A673 (cell line): ENCODE measurements at regions not wholly inside any gene's neighbourhood (a gene's known extent, or its start where the extent isn't known, plus 50 kb on each side); places are given as distances from the start of the nearest gene placed in this dataset.

Experiments
- BruUV-seq: library from RNA; stranded (reverse); fragments of 400-500 nt; replicated peaks from 2 replicates; lab custom pipeline; 2021; lab: Mats Ljungman, UMichigan
- CTCF ChIA-PET: fragments of 300-600 bp; sonication (Branson Sonifier 250); formaldehyde crosslinking; loops from one replicate; lab custom pipeline; 2022; ENCODE audit warnings: antibody characterized with exemption; lab: Charles Lee
- POLR2A ChIA-PET: fragments of 300-600 bp; sonication (Branson Sonifier 250); formaldehyde crosslinking; loops from one replicate; lab custom pipeline; 2022; ENCODE audit warnings: antibody characterized with exemption; ENCODE audit not compliant: low non-redundant PET; lab: Charles Lee
- DNase-seq: peaks from one replicate; pipeline ENCODE4 v3.0.0-alpha.2; 2015; ENCODE audit warnings: low spot score
- H3K27ac ChIP-seq: fragments of 200-600 bp; sonication (generic); 2 replicates; pipeline ENCODE4 v1.5.1; 2016; ENCODE audit warnings: mixed run types, low read depth, mild to moderate bottlenecking, mixed read lengths, antibody characterized with exemption, low read length; ENCODE audit not compliant: poor library complexity, severe bottlenecking
- H3K27me3 ChIP-seq: fragments of 200-600 bp; sonication (generic); replicated peaks from 2 replicates; pipeline ENCODE4 v1.6.1; 2017; ENCODE audit warnings: mixed run types, low read depth, mild to moderate bottlenecking, mixed read lengths, antibody characterized with exemption, low read length; ENCODE audit not compliant: insufficient read depth, poor library complexity
- H3K36me3 ChIP-seq: fragments of 200-600 bp; sonication (generic); 2 replicates; pipeline ENCODE4 v1.6.1; 2016; ENCODE audit warnings: mixed run types, mild to moderate bottlenecking, mixed read lengths, antibody characterized with exemption, low read length; ENCODE audit not compliant: insufficient read depth, poor library complexity, severe bottlenecking
- H3K4me1 ChIP-seq: fragments of 200-600 bp; sonication (generic); 2 replicates; pipeline ENCODE4 v1.6.1; 2017; ENCODE audit warnings: mixed run types, mild to moderate bottlenecking, mixed read lengths, antibody characterized with exemption, low read length; ENCODE audit not compliant: insufficient read depth, poor library complexity, severe bottlenecking
- H3K4me3 ChIP-seq: fragments of 200-600 bp; sonication (generic); 2 replicates; pipeline ENCODE4 v1.5.1; 2016; ENCODE audit warnings: low read depth, mixed run types, mild to moderate bottlenecking, mixed read lengths, low read length; ENCODE audit not compliant: poor library complexity, severe bottlenecking
- H3K9me3 ChIP-seq: fragments of 200-600 bp; sonication (generic); 2 replicates; pipeline ENCODE4 v1.6.1; 2016; ENCODE audit warnings: mixed run types, low read depth, mild to moderate bottlenecking, mixed read lengths, antibody characterized with exemption, low read length; ENCODE audit not compliant: poor library complexity, severe bottlenecking
- EZH2 ChIP-seq: fragments of 200-600 bp; sonication (generic); IDR thresholded peaks from 2 replicates; pipeline ENCODE4 v1.6.1; 2017; ENCODE audit warnings: borderline replicate concordance, low read depth, mild to moderate bottlenecking, mixed read lengths, antibody characterized with exemption, low read length; ENCODE audit not compliant: poor library complexity, severe bottlenecking
- intact Hi-C: fragments of 100-400 bp; cut with micrococcal nuclease; formaldehyde crosslinking; loops from one replicate; pipeline ENCODE4 v1.10.0; 2022; ENCODE audit not compliant: unreplicated experiment
- TF ChIP-seq, protein P1 (sequence below): fragments of 300-800, 200-600 bp; sonication (generic); conservative IDR thresholded peaks from 2 replicates; pipeline ENCODE4 v1.5.1; 2017; ENCODE audit warnings: low read depth, mild to moderate bottlenecking, antibody characterized with exemption, low read length, moderate library complexity, mixed read lengths

DNA sequence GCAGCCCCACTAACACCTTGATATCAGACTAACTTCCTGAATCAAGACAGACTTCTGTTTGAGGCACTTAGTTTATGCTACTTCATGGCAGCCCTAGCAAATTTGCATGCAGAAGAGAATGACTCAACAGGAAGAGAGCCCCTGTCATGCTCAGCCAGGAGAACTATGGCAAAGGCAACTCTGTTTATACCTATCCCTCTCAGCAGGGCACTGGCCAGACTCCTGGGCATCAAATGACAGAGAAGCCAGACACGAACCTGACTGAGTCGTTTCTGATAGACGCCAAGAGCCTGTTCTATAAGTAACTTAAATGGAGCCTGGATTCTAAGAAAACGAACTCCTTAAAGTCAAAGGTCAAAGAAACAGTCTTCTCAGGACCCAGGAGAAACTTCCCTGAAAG, 50.9 kb upstream of the UNC5B start:
- ChIA-PET CTCF (no interaction called here), POLR2A (no interaction called here)
- Histone ChIP-seq H3K4me3 (no peak overlapping the region), H3K27me3 (no peaks in the 10 kb centered on the region), H3K4me1 (no peaks in the 10 kb centered on the region), H3K36me3 (no peaks in the 10 kb centered on the region), H3K9me3 (no peaks in the 10 kb centered on the region), H3K27ac (no peak overlapping the region)
- no TSS peak for BruUV-seq
- intact Hi-C loops: no loop called here
- TF ChIP-seq, protein P1, sequence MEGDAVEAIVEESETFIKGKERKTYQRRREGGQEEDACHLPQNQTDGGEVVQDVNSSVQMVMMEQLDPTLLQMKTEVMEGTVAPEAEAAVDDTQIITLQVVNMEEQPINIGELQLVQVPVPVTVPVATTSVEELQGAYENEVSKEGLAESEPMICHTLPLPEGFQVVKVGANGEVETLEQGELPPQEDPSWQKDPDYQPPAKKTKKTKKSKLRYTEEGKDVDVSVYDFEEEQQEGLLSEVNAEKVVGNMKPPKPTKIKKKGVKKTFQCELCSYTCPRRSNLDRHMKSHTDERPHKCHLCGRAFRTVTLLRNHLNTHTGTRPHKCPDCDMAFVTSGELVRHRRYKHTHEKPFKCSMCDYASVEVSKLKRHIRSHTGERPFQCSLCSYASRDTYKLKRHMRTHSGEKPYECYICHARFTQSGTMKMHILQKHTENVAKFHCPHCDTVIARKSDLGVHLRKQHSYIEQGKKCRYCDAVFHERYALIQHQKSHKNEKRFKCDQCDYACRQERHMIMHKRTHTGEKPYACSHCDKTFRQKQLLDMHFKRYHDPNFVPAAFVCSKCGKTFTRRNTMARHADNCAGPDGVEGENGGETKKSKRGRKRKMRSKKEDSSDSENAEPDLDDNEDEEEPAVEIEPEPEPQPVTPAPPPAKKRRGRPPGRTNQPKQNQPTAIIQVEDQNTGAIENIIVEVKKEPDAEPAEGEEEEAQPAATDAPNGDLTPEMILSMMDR: no peak
- TF ChIP-seq EZH2: no peak
- peak; percentile 25 for DNase-seq
